RWPE2 (cell line): ENCODE measurements at regions not wholly inside any gene's neighbourhood (a gene's known extent, or its start where the extent isn't known, plus 50 kb on each side); places are given as distances from the start of the nearest gene placed in this dataset.

Experiments
- ATAC-seq: fragments of 200-7000 bp; cut with Tn5 transposase; 3 replicates; pipeline ENCODE4 v1.9.1; 2021; ENCODE audit warnings: low read depth
- DNase-seq: peaks from one replicate; pipeline ENCODE4 v3.0.0-alpha.2; 2020; ENCODE audit warnings: low spot score
- H3K27ac ChIP-seq: fragments of 450-650 bp; 2 replicates; pipeline ENCODE4 v1.5.1; 2017; ENCODE audit warnings: mild to moderate bottlenecking; ENCODE audit not compliant: poor library complexity, severe bottlenecking
- H3K27me3 ChIP-seq: fragments of 250-450 bp; sonication (Bioruptor Pico); 2 replicates; pipeline ENCODE4 v1.5.1; 2021; ENCODE audit warnings: mild to moderate bottlenecking, moderate library complexity; ENCODE audit not compliant: insufficient read depth, poor library complexity, severe bottlenecking
- H3K36me3 ChIP-seq: fragments of 250-450 bp; sonication (Bioruptor Pico); 2 replicates; pipeline ENCODE4 v1.5.1; 2020; ENCODE audit warnings: low read depth, mild to moderate bottlenecking, moderate library complexity
- H3K4me1 ChIP-seq: fragments of 250-450 bp; sonication (Bioruptor Pico); 2 replicates; pipeline ENCODE4 v1.5.1; 2021; ENCODE audit warnings: mild to moderate bottlenecking, moderate library complexity; ENCODE audit not compliant: insufficient read depth, poor library complexity, severe bottlenecking
- H3K4me3 ChIP-seq: fragments of 250-450 bp; sonication (Bioruptor Pico); 2 replicates; pipeline ENCODE4 v1.5.1; 2021; ENCODE audit warnings: mild to moderate bottlenecking, moderate library complexity; ENCODE audit not compliant: severe bottlenecking
- H3K9me3 ChIP-seq: fragments of 250-450 bp; sonication (Bioruptor Pico); 2 replicates; pipeline ENCODE4 v1.5.1; 2021; ENCODE audit warnings: mild to moderate bottlenecking, moderate library complexity; ENCODE audit not compliant: severe bottlenecking
- CTCF ChIP-seq: fragments of 450-650 bp; IDR thresholded peaks from one replicate; pipeline ENCODE4 v1.5.1; 2017; ENCODE audit warnings: mild to moderate bottlenecking, moderate library complexity; ENCODE audit not compliant: poor library complexity, severe bottlenecking

- H3K4me1 ChIP-seq, result no peaks in the 10 kb centered on the region
Observed at GRCh38 chr14:106681568-106681967, 1155.2 kb downstream of the TMEM121 start.

GRCh38 chr14:106683631-106684030, 1157.2 kb downstream of the TMEM121 start:
- Histone ChIP-seq H3K36me3 (no peaks in the 10 kb centered on the region), H3K27ac (no peak overlapping the region), H3K4me1 (no peaks in the 10 kb centered on the region), H3K4me3 (no peak overlapping the region), H3K27me3 (peaks cover 9% of the 10 kb centered on the region), H3K9me3 (no peaks in the 10 kb centered on the region)
- no peak for DNase-seq
- ATAC-seq, result no peak
- TF ChIP-seq CTCF, result no peak

More at GRCh38 chr14:106681568-106681967, 1155.2 kb downstream of the TMEM121 start:
- no peaks in the 10 kb centered on the region for H3K36me3 ChIP-seq
- TF ChIP-seq CTCF, result peak; percentile 15
- H3K27ac ChIP-seq, result no peak overlapping the region
- ATAC-seq (peak; percentile 41; the same call in 1 of the 3 replicates), DNase-seq (no peak)
- no peak overlapping the region for H3K4me3 ChIP-seq
- H3K9me3 ChIP-seq, result no peaks in the 10 kb centered on the region
- H3K27me3 ChIP-seq, result peaks cover 6% of the 10 kb centered on the region

GRCh38 chr14:106686533-106686932, 1160.2 kb downstream of the TMEM121 start:
- no peak overlapping the region for H3K27ac ChIP-seq
- H3K4me1 ChIP-seq, result no peaks in the 10 kb centered on the region
- TF ChIP-seq CTCF, result no peak
- no peaks in the 10 kb centered on the region for H3K36me3 ChIP-seq
- no peaks in the 10 kb centered on the region for H3K9me3 ChIP-seq
- H3K27me3 ChIP-seq, result peaks cover 6% of the 10 kb centered on the region
- no peak for ATAC-seq
- DNase-seq, result no peak
- H3K4me3 ChIP-seq, result no peak overlapping the region

GRCh38 chr14:106690333-106690891, 1164.0 kb downstream of the TMEM121 start:
- ATAC-seq, result no peak
- H3K4me3 ChIP-seq, result no peak overlapping the region
- no peak for DNase-seq
- no peak overlapping the region for H3K27ac ChIP-seq
- H3K36me3 ChIP-seq, result no peaks in the 10 kb centered on the region
- peaks cover 2% of the 10 kb centered on the region for H3K9me3 ChIP-seq
- peaks cover 6% of the 10 kb centered on the region for H3K27me3 ChIP-seq
- H3K4me1 ChIP-seq, result no peaks in the 10 kb centered on the region
- TF ChIP-seq CTCF, result no peak

- TF ChIP-seq CTCF, result peak; percentile 56
- Histone ChIP-seq H3K4me1 (no peaks in the 10 kb centered on the region), H3K36me3 (no peaks in the 10 kb centered on the region), H3K4me3 (no peak overlapping the region), H3K27me3 (peaks cover 6% of the 10 kb centered on the region), H3K27ac (no peak overlapping the region), H3K9me3 (peaks cover 2% of the 10 kb centered on the region)
- ATAC-seq, result no peak
- no peak for DNase-seq
Observed at GRCh38 chr14:106691601-106692291, 1165.4 kb downstream of the TMEM121 start.
